ENCODE measurements at regions not wholly inside any gene's neighbourhood (a gene's known extent, or its start where the extent isn't known, plus 50 kb on each side); places are given as distances from the start of the nearest gene placed in this dataset.

DNA sequence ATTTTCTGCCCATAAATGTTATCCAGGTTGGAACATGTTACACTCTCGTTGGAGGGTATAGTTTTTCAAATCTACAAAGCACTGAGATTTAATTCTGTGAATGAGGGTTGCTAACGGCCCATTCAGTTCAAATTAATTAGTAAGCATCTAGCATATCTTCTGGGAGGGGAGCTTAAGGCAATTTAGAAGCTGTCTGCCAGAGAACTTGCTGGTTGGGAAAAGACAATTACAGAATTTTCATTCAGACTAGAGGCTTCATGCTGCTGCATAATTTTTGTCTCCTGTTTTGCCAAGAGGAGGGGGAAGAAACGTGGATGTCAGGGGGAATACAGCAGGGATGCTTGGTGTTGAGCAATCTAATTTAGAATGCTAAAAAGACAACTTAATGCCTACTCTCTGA is 268.3 kb upstream of the FAM83B start:
- TF ChIP-seq EZH2 (IDR thresholded peaks at IDR 0.05; ENCODE audit: low read depth, unreplicated experiment) (no peak), POLR2AphosphoS5 (IDR thresholded peaks at IDR 0.05; ENCODE audit: low read depth) (no peak), EZH2phosphoT487 (IDR thresholded peaks at IDR 0.05; ENCODE audit: unreplicated experiment) (no peak), JUNB (IDR thresholded peaks at IDR 0.05; ENCODE audit: unreplicated experiment) (no peak), ZNF331 (CRISPR knock-in tag; IDR thresholded peaks at IDR 0.05; ENCODE audit: low read depth) (no peak), ZNF114 (CRISPR knock-in tag; IDR thresholded peaks at IDR 0.05) (no peak), CREB1 (CRISPR knock-in tag; IDR thresholded peaks at IDR 0.05; ENCODE audit: low read depth) (no peak)
- TF ChIP-seq, protein P1, sequence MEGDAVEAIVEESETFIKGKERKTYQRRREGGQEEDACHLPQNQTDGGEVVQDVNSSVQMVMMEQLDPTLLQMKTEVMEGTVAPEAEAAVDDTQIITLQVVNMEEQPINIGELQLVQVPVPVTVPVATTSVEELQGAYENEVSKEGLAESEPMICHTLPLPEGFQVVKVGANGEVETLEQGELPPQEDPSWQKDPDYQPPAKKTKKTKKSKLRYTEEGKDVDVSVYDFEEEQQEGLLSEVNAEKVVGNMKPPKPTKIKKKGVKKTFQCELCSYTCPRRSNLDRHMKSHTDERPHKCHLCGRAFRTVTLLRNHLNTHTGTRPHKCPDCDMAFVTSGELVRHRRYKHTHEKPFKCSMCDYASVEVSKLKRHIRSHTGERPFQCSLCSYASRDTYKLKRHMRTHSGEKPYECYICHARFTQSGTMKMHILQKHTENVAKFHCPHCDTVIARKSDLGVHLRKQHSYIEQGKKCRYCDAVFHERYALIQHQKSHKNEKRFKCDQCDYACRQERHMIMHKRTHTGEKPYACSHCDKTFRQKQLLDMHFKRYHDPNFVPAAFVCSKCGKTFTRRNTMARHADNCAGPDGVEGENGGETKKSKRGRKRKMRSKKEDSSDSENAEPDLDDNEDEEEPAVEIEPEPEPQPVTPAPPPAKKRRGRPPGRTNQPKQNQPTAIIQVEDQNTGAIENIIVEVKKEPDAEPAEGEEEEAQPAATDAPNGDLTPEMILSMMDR (conservative IDR thresholded peaks at IDR 0.05; ENCODE audit: low read depth in 2 of 2): no peak
- TF ChIP-seq, protein P2, sequence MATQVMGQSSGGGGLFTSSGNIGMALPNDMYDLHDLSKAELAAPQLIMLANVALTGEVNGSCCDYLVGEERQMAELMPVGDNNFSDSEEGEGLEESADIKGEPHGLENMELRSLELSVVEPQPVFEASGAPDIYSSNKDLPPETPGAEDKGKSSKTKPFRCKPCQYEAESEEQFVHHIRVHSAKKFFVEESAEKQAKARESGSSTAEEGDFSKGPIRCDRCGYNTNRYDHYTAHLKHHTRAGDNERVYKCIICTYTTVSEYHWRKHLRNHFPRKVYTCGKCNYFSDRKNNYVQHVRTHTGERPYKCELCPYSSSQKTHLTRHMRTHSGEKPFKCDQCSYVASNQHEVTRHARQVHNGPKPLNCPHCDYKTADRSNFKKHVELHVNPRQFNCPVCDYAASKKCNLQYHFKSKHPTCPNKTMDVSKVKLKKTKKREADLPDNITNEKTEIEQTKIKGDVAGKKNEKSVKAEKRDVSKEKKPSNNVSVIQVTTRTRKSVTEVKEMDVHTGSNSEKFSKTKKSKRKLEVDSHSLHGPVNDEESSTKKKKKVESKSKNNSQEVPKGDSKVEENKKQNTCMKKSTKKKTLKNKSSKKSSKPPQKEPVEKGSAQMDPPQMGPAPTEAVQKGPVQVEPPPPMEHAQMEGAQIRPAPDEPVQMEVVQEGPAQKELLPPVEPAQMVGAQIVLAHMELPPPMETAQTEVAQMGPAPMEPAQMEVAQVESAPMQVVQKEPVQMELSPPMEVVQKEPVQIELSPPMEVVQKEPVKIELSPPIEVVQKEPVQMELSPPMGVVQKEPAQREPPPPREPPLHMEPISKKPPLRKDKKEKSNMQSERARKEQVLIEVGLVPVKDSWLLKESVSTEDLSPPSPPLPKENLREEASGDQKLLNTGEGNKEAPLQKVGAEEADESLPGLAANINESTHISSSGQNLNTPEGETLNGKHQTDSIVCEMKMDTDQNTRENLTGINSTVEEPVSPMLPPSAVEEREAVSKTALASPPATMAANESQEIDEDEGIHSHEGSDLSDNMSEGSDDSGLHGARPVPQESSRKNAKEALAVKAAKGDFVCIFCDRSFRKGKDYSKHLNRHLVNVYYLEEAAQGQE (IDR thresholded peaks at IDR 0.05; ENCODE audit: unreplicated experiment): no peak
- TF ChIP-seq, protein P3, sequence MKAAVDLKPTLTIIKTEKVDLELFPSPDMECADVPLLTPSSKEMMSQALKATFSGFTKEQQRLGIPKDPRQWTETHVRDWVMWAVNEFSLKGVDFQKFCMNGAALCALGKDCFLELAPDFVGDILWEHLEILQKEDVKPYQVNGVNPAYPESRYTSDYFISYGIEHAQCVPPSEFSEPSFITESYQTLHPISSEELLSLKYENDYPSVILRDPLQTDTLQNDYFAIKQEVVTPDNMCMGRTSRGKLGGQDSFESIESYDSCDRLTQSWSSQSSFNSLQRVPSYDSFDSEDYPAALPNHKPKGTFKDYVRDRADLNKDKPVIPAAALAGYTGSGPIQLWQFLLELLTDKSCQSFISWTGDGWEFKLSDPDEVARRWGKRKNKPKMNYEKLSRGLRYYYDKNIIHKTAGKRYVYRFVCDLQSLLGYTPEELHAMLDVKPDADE (IDR thresholded peaks at IDR 0.05): no peak
